GM13976 (cell line): ENCODE measurements at regions not wholly inside any gene's neighbourhood (a gene's known extent, or its start where the extent isn't known, plus 50 kb on each side); places are given as distances from the start of the nearest gene placed in this dataset.

Source experiments
- DNase-seq: peaks from one replicate; pipeline ENCODE4 v3.0.0; 2012; ENCODE audit warnings: low spot score
- in situ Hi-C: fragments of 300-500 bp; cut with MboI; formaldehyde crosslinking; loops from one replicate; pipeline ENCODE4 v1.12.0; 2022; ENCODE audit warnings: low sequenced_read_pairs, mixed read lengths, inconsistent platforms; ENCODE audit not compliant: unreplicated experiment
- TF ChIP-seq, protein P1 (sequence below): IDR thresholded peaks from 2 replicates; pipeline ENCODE4 v1.5.1; 2012; ENCODE audit warnings: borderline replicate concordance, mild to moderate bottlenecking; ENCODE audit not compliant: insufficient read depth; ENCODE audit errors: extremely low read depth, missing control alignments, control extremely low read depth

DNA sequence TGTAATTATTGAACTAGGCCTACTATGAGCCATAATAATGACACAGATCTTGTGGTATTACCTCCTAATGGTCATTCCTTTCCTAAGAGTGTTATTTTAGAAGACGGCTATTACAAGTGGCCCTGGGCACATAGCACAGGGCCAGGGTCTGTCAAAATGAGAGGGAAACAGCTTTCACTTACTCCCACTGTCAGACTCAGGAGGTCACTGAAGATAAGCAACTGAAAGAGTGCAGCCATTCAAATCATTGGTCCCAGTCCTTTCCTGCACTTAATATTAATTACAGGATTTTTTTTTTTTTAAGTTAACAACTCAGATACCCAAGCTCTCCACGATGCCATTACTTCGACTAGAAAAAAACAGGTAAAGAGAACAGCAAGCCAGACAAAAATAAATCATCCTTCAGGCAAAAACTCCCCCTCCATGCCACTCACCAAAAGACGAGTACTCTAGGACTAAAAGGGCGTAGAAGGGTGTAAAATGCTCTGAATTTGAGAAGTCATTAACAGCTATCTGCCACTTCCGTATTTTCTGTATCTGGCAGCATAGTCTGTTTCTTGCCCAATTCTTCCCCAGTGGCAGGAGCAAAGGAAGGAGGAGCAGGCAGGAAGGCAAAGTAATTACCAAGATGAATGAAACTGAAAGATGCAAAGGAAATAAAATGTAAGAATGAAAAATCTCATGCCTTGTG, 87.4 kb downstream of the ZNF608 start:
- in situ Hi-C loops = no loop called here
- TF ChIP-seq, protein P1, sequence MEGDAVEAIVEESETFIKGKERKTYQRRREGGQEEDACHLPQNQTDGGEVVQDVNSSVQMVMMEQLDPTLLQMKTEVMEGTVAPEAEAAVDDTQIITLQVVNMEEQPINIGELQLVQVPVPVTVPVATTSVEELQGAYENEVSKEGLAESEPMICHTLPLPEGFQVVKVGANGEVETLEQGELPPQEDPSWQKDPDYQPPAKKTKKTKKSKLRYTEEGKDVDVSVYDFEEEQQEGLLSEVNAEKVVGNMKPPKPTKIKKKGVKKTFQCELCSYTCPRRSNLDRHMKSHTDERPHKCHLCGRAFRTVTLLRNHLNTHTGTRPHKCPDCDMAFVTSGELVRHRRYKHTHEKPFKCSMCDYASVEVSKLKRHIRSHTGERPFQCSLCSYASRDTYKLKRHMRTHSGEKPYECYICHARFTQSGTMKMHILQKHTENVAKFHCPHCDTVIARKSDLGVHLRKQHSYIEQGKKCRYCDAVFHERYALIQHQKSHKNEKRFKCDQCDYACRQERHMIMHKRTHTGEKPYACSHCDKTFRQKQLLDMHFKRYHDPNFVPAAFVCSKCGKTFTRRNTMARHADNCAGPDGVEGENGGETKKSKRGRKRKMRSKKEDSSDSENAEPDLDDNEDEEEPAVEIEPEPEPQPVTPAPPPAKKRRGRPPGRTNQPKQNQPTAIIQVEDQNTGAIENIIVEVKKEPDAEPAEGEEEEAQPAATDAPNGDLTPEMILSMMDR = no peak
- DNase-seq = no peak

DNA sequence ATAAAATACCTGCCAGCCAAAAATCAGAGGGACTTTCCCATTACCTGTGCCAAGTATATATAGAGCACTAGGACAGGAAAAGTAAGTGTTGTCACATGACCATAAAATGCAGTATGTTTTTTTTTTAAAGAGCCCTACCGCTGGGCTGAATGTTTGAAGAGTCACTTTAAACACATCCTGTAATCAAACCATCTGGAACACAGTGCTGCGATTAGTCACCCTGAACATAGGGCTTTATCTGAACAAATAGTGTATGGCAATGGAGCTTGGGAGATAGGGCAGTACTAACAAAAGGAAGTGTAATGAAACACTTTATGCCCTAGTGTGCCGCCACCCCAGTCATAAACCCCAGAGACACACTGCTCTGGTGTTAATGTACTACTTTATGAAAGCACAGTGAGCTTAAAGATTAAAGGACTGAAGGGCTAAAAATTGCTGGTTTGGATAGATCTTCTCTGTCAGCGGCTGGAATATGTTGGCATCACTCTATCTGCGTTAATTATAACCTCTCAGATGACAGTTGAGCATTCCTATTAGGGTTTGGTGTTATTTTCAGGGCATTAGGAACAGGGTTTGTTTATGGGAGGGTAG, 90.4 kb downstream of the ZNF608 start:
- in situ Hi-C loops = no loop called here
- TF ChIP-seq, protein P1 = no peak
- DNase-seq = no peak

DNA sequence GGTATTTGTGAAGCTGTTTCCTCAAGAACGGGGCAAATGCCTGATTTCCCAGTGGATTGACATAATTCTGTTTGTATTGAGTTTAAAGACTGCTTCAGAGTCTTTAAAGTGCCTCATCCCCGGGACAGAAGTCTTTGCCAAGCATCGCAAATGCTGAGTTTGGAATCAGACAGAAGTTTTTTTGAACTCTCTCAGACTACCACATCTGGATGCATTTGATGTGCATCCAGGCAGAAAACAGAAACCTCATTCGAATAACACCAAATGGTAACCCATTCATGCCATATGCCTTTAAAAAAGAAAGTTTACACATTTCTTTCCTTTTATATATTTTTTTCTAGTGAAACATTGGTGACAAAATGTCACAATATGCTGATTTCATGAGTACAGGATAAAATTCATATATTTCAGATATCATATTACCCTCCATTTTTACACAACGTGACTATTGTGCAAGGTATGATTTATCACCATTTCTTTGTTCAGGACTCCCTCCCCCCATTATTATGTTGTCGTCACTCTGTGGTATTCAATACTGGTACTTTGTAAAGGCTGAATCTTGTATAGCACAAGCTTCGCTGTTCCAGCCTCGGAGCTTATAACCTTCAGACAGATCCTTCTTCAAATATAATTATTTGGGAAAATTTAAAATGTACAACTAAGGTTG, 91.1 kb downstream of the ZNF608 start:
- no peak for DNase-seq
- TF ChIP-seq, protein P1 = no peak
- in situ Hi-C loops = no loop called here

DNA sequence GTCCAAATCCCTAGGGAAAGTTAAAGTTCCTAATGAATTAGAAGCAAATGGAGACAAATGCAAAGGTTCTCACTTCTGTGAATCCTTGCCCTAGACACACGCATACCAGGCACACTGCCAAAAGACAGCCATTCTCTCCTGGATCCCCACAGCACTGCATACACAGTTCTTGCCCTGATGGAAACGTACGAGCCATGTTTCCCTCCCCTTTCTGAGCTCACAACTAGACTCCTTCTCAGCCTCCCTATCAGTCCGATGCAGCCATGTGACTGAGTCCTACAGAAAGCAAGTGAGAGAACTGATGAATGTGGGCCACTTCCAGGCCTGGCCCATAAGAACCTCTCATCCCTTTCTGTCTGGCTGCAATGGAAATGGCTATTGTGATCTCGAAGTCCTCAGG, 92.0 kb downstream of the ZNF608 start:
- DNase-seq = no peak
- in situ Hi-C loops = no loop called here
- TF ChIP-seq, protein P1 = no peak

DNA sequence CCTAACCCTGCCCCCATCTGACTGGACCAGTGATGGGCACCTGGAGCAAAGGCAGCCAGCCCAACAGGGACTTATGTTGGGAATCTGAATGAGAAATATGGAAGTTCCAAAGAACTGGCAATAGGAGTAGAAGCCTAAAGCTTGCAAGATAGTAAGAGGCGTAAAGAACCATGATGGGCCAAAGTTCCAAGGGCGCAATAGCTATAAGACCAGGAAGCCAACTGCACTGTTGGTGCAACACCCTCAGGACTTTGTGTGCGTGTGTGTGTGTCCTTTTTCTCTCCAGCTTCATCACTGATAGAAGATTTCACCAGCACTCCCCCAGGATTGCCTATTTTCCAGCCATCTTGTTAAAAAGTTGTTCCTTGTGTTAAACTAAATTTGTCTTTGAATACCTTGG, 92.8 kb downstream of the ZNF608 start:
- no peak for DNase-seq
- in situ Hi-C loops = no loop called here
- TF ChIP-seq, protein P1 = no peak

GRCh38 chr5:124652892-124653441, 93.5 kb downstream of the ZNF608 start:
- TF ChIP-seq, protein P1 = no peak
- in situ Hi-C loops = no loop called here
- DNase-seq = no peak
